COLO668 (cell line): ENCODE measurements at regions not wholly inside any gene's neighbourhood (a gene's known extent, or its start where the extent isn't known, plus 50 kb on each side); places are given as distances from the start of the nearest gene placed in this dataset.

Source experiments
- DNase-seq: peaks from one replicate; lab custom pipeline; 2025; ENCODE audit not compliant: unreplicated experiment; lab: John Stamatoyannopoulos, UW

GRCh38 chr2:67651565-67651964 is 254.4 kb downstream of the ETAA1 start:
- DNase-seq: no peak

GRCh38 chr2:67652679-67653078 is 255.5 kb downstream of the ETAA1 start:
- no peak for DNase-seq

- DNase-seq: no peak
Observed at GRCh38 chr2:67656875-67657274, 259.7 kb downstream of the ETAA1 start.

GRCh38 chr2:67658820-67659219 is 261.7 kb downstream of the ETAA1 start:
- DNase-seq: no peak

GRCh38 chr2:67660015-67660602 is 263.0 kb downstream of the ETAA1 start:
- no peak for DNase-seq

GRCh38 chr2:67660871-67661270 is 263.7 kb downstream of the ETAA1 start:
- no peak for DNase-seq

- no peak for DNase-seq
Observed at GRCh38 chr2:67662222-67662621, 265.1 kb downstream of the ETAA1 start.

GRCh38 chr2:67663776-67664175 is 266.6 kb downstream of the ETAA1 start:
- no peak for DNase-seq

- DNase-seq: no peak
Observed at GRCh38 chr2:67666386-67667053, 269.4 kb downstream of the ETAA1 start.

GRCh38 chr2:67667054-67667908 is 270.1 kb downstream of the ETAA1 start:
- DNase-seq: no peak

GRCh38 chr2:67668538-67668937 is 271.4 kb downstream of the ETAA1 start:
- no peak for DNase-seq

GRCh38 chr2:67669168-67669567 is 272.0 kb downstream of the ETAA1 start:
- DNase-seq: no peak

- DNase-seq: no peak
Observed at GRCh38 chr2:67669766-67670165, 272.6 kb downstream of the ETAA1 start.

- no peak for DNase-seq
Observed at GRCh38 chr2:67670747-67671183, 273.6 kb downstream of the ETAA1 start.

- no peak for DNase-seq
Observed at GRCh38 chr2:67671464-67672450, 274.6 kb downstream of the ETAA1 start.

GRCh38 chr2:67674668-67675067 is 277.5 kb downstream of the ETAA1 start:
- no peak for DNase-seq

- DNase-seq: no peak
Observed at GRCh38 chr2:67684991-67685390, 287.9 kb downstream of the ETAA1 start.

GRCh38 chr2:67686254-67686653 is 289.1 kb downstream of the ETAA1 start:
- DNase-seq: no peak

GRCh38 chr2:67689186-67689585 is 292.1 kb downstream of the ETAA1 start:
- no peak for DNase-seq

GRCh38 chr2:67689651-67690050 is 292.5 kb downstream of the ETAA1 start:
- no peak for DNase-seq

- no peak for DNase-seq
Observed at GRCh38 chr2:67694445-67694844, 297.3 kb downstream of the ETAA1 start.
